ENCODE measurements at regions not wholly inside any gene's neighbourhood (a gene's known extent, or its start where the extent isn't known, plus 50 kb on each side); places are given as distances from the start of the nearest gene placed in this dataset.

DNA sequence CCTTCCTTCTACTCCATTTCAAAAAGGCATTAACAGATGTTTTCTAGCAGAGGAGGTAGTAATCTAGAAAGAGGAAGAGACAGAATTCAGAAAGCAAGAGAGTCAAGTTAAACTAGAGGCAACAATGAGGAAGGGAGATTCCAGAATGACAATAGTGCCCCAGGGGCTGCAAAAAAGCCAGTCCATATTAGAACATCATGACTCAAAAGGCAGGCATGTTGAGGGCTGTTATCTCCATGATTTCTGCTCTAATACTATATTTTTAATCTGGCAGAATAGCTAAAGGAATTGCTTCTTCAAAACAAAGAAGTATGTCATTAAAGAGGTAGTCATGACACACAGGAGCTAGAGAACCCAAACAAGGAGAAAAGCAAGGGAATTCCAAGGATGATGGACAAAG, 599.6 kb downstream of the INHBA start:
- Mint-ChIP-seq H3K9me3 (no peaks in the 10 kb centered on the region), H3K27me3 (ENCODE audit: low read depth) (no peaks in the 10 kb centered on the region), H3K27ac (ENCODE audit: unreplicated experiment) (no peak overlapping the region), H3K4me3 (no peak overlapping the region), H3K36me3 (ENCODE audit: low read depth) (no peaks in the 10 kb centered on the region), H3K4me1 (peaks cover 10% of the 10 kb centered on the region)
- TF ChIP-seq CTCF (conservative IDR thresholded peaks at IDR 0.05): no peak
- DNase-seq (ENCODE audit: low read depth, low spot score): no peak

DNA sequence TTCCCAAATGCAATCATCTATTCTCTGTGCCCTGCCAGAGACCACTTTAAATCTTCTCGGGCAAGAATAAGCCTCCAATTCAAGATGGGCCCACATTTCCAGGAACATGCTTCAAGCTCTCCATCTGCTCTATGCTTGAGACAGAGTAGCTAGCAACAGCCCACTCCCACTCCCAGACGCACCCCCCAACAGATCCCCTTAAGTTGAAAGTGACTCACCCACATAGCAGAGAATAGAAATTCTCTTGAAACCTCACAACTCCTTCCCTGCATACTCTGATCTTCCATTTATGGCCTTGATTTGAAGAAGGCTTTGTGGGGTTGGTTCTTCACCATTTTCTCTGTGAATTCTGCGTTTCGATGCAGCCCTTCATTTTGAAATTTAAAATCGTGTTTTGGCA, 604.0 kb downstream of the INHBA start:
- TF ChIP-seq CTCF (conservative IDR thresholded peaks at IDR 0.05): no peak
- Mint-ChIP-seq H3K4me1 (no peaks in the 10 kb centered on the region), H3K36me3 (ENCODE audit: low read depth) (no peaks in the 10 kb centered on the region), H3K27ac (ENCODE audit: unreplicated experiment) (no peak overlapping the region), H3K9me3 (no peaks in the 10 kb centered on the region), H3K4me3 (no peak overlapping the region), H3K27me3 (ENCODE audit: low read depth) (no peaks in the 10 kb centered on the region)
- no peak for DNase-seq (ENCODE audit: low read depth, low spot score)

DNA sequence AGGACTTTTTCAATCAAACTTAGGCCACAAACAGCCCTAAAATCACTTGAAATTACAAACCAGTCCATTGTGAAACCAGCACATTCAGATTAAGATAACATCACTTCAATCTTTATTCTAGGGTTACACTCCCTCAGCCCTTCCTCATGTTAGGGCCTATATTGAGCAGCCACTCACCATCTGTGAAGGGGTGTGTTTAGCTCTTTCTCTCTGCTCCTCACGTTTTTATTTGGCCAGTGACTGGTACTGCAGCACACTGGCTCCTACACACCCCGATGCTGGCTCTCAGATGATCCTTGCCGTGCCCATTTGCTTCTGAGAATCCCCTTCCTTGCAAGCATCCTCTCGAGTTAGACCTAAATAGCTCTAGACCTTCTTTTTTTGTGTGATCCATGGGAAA, 604.5 kb downstream of the INHBA start:
- no peaks in the 10 kb centered on the region for H3K9me3 Mint-ChIP-seq
- no peak for TF ChIP-seq CTCF (conservative IDR thresholded peaks at IDR 0.05)
- DNase-seq (ENCODE audit: low read depth, low spot score): no peak
- no peaks in the 10 kb centered on the region for H3K27me3 Mint-ChIP-seq (ENCODE audit: low read depth)
- no peaks in the 10 kb centered on the region for H3K4me1 Mint-ChIP-seq
- H3K27ac Mint-ChIP-seq (ENCODE audit: unreplicated experiment): no peak overlapping the region
- H3K36me3 Mint-ChIP-seq (ENCODE audit: low read depth): no peaks in the 10 kb centered on the region
- H3K4me3 Mint-ChIP-seq: no peak overlapping the region

DNA sequence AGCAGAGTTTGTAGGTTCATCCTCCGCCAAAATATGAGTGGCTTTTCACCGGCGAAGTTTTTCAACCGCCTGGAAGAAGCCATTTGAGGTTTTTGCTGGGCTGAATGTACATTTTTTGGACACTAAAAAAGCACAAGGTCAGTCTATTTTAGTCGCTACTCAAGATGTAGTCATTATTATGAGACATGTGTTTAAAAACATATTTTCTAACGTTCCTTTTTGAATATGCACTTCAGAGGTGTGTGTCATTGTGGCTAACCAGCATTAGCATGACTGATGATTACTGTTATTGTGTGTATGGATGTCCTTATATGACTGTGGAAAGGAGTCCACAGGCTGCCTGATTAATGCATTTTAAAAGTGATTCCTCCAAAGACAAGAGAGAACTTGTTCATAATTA, 605.4 kb downstream of the INHBA start:
- H3K4me3 Mint-ChIP-seq: no peak overlapping the region
- H3K4me1 Mint-ChIP-seq: no peaks in the 10 kb centered on the region
- H3K27ac Mint-ChIP-seq (ENCODE audit: unreplicated experiment): no peak overlapping the region
- no peaks in the 10 kb centered on the region for H3K9me3 Mint-ChIP-seq
- no peak for DNase-seq (ENCODE audit: low read depth, low spot score)
- no peak for TF ChIP-seq CTCF (conservative IDR thresholded peaks at IDR 0.05)
- no peaks in the 10 kb centered on the region for H3K27me3 Mint-ChIP-seq (ENCODE audit: low read depth)
- no peaks in the 10 kb centered on the region for H3K36me3 Mint-ChIP-seq (ENCODE audit: low read depth)

DNA sequence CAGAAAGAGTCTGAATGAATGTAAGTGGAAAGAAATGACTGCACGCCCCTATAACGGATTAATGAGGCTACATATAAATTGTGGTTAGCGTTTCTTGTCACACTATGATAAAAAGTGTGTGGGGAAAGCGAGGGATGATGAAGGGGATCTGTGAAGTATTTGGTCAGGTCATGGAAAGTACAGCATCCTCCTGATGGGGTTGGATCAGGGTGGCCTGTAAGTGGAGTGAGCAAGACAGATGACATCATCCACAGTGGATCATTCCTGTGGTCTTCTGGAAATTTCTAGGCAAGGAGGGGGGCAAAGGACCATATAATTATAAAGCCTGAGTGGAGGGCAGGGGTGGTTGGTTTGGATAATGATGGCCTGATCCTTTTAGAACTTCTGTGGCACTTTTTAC, 606.0 kb downstream of the INHBA start:
- Mint-ChIP-seq H3K36me3 (ENCODE audit: low read depth) (no peaks in the 10 kb centered on the region), H3K27me3 (ENCODE audit: low read depth) (no peaks in the 10 kb centered on the region), H3K4me3 (no peak overlapping the region), H3K9me3 (no peaks in the 10 kb centered on the region), H3K4me1 (no peaks in the 10 kb centered on the region), H3K27ac (ENCODE audit: unreplicated experiment) (no peak overlapping the region)
- TF ChIP-seq CTCF (conservative IDR thresholded peaks at IDR 0.05): no peak
- DNase-seq (ENCODE audit: low read depth, low spot score): no peak

DNA sequence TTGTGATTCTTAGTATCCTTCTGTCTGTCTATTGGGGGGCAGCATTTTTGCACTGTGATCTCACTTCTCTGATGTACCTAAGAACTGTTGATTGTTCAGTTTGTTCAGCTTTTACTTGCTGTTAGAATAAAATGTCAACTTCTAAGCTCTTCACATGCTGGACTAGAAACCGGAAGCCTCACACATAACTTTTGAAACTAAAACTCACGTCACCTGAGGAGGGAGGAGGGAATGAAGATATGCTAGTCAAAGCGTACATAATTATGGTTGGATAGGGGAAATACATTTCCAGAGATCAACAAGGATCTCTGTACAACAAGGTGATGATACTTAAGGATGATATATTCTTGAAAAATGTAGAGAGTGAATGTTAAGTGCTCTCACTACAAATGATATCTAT, 609.7 kb downstream of the INHBA start:
- H3K9me3 Mint-ChIP-seq: peaks cover 9% of the 10 kb centered on the region
- H3K4me1 Mint-ChIP-seq: no peaks in the 10 kb centered on the region
- no peak overlapping the region for H3K4me3 Mint-ChIP-seq
- no peaks in the 10 kb centered on the region for H3K27me3 Mint-ChIP-seq (ENCODE audit: low read depth)
- no peak for DNase-seq (ENCODE audit: low read depth, low spot score)
- peaks cover 4% of the 10 kb centered on the region for H3K36me3 Mint-ChIP-seq (ENCODE audit: low read depth)
- H3K27ac Mint-ChIP-seq (ENCODE audit: unreplicated experiment): no peak overlapping the region
- TF ChIP-seq CTCF (conservative IDR thresholded peaks at IDR 0.05): no peak

All from neural crest cell (in vitro differentiated cells).